Endothelial cell of umbilical vein (primary cell): ENCODE measurements at regions not wholly inside any gene's neighbourhood (a gene's known extent, or its start where the extent isn't known, plus 50 kb on each side); places are given as distances from the start of the nearest gene placed in this dataset.

ENCODE experiments used
- CTCF ChIP-seq, 2 donors: IDR thresholded peaks; 1 replicate in 1 of 2; 2 replicates in 1 of 2; pipeline ENCODE4 v1.5.1; 2011; ENCODE audit warnings: low read length in 2 of 2, mild to moderate bottlenecking in 2 of 2, moderate library complexity in 2 of 2, control low read depth in 1 of 2, inconsistent platforms in 1 of 2, low read depth in 1 of 2; ENCODE audit not compliant: insufficient read depth in 1 of 2; ENCODE audit errors: extremely low read depth in 1 of 2
- EZH2 ChIP-seq: IDR thresholded peaks from 2 replicates; pipeline ENCODE4 v1.6.1; 2012; ENCODE audit warnings: borderline replicate concordance, low read depth, mild to moderate bottlenecking, moderate library complexity, low read length, inconsistent platforms; ENCODE audit not compliant: severe bottlenecking
- POLR2A ChIP-seq: IDR thresholded peaks from 2 replicates; pipeline ENCODE4 v1.6.1; 2012; ENCODE audit warnings: low read depth, mild to moderate bottlenecking, control low read depth, low read length

GRCh38 chr11:24238771-24239645 lies 257.8 kb upstream of the LUZP2 start:
- no peak for TF ChIP-seq POLR2A
- no peak for TF ChIP-seq CTCF (IDR thresholded peaks at IDR 0.05; ENCODE audit: extremely low read depth in 1 of 2, insufficient read depth in 1 of 2, low read depth in 1 of 2, low read length in 2 of 2)
- no peak for TF ChIP-seq EZH2
